ENCODE measurements at regions not wholly inside any gene's neighbourhood (a gene's known extent, or its start where the extent isn't known, plus 50 kb on each side); places are given as distances from the start of the nearest gene placed in this dataset.
A peak's percentile ranks its signal among the peaks of the same experiment; 100 is the strongest.
"Not testable (repeated sequence)": the region's sequence is repeated elsewhere in the genome, so short reads cannot be mapped to it uniquely, and the experiment has no call there.

DNA sequence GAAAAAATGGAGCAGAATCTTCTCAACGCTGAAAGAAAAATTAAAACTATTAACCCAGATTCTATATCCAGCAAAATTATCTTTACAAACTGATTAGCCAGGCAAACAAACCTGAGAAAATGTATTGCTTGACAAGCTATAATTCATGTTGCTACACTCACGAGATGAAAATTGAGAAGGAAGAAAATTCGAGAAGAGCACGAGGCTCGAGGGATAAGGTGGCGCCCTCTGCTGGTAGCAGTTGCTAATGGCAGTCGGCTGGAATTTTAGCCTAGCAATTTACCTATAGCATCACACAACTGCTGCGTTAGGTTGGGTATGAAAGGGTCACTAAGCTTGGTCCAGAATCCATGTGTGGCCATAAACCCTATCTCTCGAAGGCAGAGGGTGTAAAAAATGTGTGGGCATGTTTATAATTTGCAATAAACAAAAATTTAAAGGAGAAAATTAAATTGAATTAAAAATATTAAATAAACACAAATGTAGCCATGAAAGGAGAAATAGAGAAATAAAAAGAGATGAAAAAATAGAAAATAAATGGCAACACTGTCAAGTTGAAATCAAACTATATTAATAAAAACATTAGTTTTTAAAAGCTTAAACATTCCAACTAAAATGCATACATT is 126.6 kb downstream of the PPP4R3C start:
- TF ChIP-seq, protein P1, sequence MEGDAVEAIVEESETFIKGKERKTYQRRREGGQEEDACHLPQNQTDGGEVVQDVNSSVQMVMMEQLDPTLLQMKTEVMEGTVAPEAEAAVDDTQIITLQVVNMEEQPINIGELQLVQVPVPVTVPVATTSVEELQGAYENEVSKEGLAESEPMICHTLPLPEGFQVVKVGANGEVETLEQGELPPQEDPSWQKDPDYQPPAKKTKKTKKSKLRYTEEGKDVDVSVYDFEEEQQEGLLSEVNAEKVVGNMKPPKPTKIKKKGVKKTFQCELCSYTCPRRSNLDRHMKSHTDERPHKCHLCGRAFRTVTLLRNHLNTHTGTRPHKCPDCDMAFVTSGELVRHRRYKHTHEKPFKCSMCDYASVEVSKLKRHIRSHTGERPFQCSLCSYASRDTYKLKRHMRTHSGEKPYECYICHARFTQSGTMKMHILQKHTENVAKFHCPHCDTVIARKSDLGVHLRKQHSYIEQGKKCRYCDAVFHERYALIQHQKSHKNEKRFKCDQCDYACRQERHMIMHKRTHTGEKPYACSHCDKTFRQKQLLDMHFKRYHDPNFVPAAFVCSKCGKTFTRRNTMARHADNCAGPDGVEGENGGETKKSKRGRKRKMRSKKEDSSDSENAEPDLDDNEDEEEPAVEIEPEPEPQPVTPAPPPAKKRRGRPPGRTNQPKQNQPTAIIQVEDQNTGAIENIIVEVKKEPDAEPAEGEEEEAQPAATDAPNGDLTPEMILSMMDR (conservative IDR thresholded peaks at IDR 0.05), result peak; percentile 84
- H3K27ac ChIP-seq, result no peak overlapping the region

DNA sequence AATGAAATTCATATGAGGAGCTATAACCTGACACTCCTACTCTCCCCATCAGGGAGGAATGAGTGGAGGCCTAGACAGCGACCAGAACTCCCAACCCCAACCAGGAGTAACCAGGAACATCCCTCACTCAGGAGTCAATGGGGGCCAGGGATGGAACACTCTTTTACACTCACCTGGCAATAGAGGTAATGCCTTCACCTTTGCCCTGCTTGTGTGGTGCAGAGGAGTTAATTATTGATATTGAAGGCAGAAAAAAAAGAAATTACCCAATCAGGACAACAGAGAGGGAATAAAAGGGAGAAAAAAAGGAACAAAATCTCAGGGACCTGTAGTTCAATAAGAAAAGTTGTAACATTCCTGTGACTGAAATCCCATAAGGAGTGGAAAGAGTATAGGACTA is 141.5 kb downstream of the PPP4R3C start:
- H3K27ac ChIP-seq, result no peak overlapping the region
- TF ChIP-seq, protein P1 (conservative IDR thresholded peaks at IDR 0.05), result no peak

DNA sequence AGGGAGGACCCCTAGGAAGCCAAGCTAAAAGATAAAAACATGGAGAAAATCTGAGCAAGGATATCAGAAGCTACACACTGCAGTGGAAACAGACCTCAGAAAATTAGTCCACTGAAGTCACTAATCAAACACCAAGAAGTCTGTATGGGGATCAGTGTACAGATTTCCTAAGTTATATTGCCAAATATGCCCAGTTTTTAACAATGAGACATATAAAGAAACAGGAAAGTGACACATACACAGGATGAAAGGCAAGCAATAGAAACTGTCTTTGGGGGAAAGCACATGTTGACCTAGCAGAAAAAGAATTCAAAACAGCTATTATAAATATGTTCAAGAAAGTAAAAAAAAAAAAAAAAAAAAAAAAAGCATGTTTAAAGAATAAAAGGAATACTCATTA is 153.7 kb downstream of the PPP4R3C start:
- TF ChIP-seq, protein P1 (conservative IDR thresholded peaks at IDR 0.05), result no peak
- no peak overlapping the region for H3K27ac ChIP-seq

DNA sequence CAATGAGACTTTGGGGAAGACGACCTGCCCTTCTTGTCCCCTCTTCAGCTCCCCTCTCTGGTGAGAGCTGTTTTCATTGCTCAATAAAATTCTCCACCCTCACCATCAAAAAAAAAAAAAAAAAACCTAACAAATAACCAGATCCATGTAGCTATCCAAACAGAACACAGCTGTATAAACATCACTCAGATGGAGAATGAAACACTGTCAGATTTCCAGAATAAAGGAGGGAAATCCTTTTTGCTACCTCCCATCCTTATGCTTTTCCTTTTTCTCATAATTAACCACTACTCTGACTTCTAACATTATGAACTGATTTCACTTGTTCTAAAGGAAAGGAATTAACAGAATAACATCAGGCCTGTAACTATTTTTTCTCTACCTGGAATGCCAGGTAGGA is 155.6 kb downstream of the PPP4R3C start:
- TF ChIP-seq, protein P1 (conservative IDR thresholded peaks at IDR 0.05), result no peak

DNA sequence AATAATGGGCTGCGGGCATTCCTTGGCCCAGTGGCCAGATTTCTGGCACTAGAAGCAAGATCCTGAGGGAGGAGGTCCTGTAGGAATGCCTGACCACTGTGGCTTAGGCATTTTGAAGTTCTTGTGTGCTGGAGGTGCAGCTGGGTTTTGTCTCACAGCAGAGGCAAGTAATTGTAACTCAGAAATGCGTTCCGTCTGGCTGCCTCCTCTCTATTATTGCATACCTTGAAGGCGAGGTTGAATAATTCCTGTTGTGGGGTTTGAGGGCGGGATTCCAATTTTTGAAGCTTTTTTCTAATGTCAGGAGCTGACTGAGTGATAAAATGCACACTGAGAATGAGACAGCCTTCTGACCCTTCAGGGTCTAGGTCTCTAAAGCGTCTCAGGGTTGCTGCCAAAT is 170.6 kb downstream of the PPP4R3C start:
- H3K27ac ChIP-seq, result not testable (repeated sequence)

More for the DNA sequence above, 155.6 kb downstream of the PPP4R3C start:
- no peak overlapping the region for H3K27ac ChIP-seq

DNA sequence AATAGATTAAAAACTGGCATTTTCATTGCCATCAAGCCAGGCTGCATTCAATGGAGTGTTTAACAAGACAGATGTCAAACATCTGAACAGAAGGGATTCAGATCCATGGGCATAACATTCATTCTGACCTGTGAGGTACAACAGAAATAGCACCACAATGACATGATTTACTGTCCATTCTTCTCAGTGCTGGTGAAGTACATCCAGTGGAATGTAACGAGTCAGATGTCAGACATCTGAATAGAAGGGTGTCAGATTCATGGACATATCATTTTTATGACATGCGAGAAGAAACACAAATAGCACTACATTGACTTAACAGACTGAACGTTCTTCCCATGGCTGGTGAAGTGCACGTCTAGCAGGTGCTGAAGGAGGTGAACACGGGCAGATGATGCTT is 186.4 kb downstream of the PPP4R3C start:
- TF ChIP-seq, protein P1 (conservative IDR thresholded peaks at IDR 0.05), result no peak

DNA sequence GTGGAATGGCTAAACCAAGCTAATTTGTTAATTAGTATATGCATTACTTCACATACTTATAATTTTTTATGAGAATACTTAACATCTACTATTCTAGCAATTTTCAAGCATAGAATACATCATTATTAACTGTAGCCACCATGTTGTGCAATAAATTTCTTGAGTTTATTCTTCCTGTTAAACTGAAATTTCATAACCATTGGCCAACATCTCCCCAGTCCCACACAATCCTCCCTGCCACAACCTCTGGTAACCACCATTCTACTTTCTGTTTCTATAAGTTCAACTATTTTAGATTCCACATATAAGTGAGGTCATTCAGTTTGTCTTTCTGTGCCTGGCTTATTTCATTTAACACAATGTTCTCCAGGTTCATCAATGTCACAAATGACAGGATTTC is 208.5 kb downstream of the PPP4R3C start:
- TF ChIP-seq, protein P1 (conservative IDR thresholded peaks at IDR 0.05), result no peak

More for the DNA sequence above, 186.4 kb downstream of the PPP4R3C start:
- no peak overlapping the region for H3K27ac ChIP-seq

DNA sequence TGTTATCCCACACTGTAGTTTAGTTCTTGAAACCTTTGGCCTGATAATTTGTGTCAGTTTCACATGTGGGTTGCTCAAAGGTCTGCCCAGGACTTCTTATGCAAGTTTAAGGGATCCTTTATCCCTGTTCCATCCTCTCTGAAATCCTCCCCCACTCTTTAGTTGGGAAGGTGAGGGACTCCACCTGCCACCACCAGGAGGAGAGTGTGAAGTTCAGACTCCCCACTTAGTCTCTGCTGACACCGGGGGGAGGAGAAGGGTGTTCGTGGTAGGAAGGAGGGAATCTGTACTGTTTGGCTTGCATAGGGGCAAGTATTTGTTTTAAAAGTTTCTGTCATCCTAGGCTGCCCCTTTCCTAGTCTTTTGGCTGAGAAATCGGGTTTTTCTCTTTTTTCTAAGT is 211.8 kb downstream of the PPP4R3C start:
- H3K27ac ChIP-seq, result no peak overlapping the region
- TF ChIP-seq, protein P1 (conservative IDR thresholded peaks at IDR 0.05), result no peak

More for the DNA sequence above, 208.5 kb downstream of the PPP4R3C start:
- H3K27ac ChIP-seq, result no peak overlapping the region

All from VCaP (cell line).